Glomerular endothelial cell (primary cell): ENCODE measurements at regions not wholly inside any gene's neighbourhood (a gene's known extent, or its start where the extent isn't known, plus 50 kb on each side); places are given as distances from the start of the nearest gene placed in this dataset.

Experiments used
- DNase-seq: peaks from one replicate; pipeline ENCODE4 v3.0.0-alpha.2; 2011; ENCODE audit warnings: low read depth, low spot score; ENCODE audit errors: extremely low read depth

DNA sequence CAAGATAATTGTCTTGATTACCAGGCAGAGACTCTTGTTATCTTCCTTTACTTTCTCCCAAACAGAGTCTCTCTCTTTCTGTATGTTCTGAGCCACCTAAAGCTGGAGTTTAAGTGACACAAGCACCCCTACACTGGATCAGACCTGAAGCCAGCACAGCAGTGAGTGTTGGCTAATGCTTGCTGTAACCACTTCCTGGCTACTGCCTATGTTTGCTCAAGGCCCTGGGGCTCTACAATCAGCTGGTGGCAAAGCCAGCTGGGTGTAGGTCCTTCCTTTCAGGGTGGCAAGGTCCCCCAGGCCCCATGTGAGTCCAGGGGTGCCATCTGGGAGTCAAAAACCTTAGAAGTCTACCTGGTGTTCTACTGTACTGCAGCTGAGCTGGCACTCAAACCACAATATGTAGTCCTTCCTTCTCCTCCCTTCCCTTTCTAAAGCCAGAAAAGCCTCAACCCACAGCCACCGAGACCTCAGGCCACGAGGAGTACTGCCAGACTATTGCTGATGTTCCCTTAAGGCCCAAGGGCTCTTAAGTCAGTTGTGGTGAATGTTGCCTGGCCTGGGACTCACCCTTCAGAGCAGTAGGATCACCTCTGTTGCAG is 416.3 kb downstream of the ADRA2A start:
- DNase-seq = no peak

DNA sequence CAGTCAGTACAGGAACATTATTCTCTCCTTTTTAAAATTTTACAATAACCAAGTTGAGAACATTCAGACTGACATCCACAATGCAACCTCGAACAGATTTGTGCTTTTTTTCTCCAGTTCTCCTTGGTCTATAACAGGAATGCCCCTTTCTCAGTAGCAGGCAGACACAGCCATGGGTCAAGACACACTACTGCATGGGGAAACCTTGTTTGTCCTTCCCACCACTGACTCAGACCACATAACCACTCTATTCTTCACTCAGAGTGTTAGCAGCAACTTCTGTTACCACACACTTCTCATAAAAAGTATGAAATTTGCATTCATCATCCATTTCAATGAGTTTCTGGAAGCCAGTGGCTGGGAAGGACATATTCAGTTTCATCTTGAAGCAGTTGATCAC is 421.7 kb downstream of the ADRA2A start:
- no peak for DNase-seq

DNA sequence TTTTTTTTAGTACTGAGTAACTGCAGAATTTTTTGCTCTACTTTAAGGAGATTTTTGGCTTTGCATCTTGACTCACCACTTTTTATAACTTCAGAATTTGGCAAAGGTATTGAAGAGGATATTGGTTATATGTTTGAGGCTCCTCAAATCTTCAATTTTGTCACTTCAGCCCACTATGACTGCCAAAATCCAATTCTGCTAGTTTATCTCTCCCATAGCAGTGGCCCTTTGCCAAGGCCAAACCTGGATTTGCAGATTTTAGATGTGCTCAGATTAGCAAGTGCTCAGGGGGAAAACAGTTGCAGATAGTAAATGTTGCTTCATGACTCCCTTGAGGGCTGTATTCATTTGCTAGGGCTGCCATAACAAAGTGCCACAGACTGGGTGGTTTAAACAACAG is 427.5 kb downstream of the ADRA2A start:
- DNase-seq = no peak

DNA sequence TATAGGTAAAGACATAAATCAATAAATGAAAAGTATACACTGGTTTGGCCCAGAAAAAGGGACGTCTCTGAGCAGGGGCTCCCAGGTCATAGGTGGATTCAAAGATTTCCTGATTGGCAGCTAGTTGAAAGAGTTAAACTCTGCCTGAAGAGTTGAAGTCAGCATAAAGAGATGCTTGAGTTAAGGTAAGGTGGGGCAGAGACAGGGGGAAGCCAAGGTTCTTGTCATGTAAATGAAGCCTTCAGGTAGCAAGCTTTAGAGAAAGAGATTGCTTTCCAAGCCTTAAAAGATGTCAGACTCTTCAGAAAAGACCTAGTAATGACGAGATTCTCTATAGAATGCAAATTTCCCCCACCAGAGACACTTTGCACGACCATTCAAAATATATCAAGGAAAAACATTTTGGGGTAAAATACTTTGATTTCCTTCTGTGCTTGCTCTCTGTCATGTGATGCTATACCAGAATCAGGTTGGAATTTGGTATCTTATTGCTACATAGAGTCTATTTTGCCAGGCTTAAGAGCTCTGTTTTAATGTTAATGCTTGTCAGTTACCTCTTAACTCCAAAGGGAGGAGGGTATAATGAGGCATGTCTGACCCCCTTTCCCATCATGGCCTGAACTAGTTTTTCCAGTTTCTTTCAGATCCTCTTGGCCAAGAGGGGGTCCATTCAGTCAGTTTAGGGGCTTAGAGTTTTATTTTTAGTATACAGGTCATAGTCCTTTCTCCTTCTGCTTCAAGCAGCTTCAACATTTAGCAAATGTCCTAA is 429.6 kb downstream of the ADRA2A start:
- DNase-seq = no peak

DNA sequence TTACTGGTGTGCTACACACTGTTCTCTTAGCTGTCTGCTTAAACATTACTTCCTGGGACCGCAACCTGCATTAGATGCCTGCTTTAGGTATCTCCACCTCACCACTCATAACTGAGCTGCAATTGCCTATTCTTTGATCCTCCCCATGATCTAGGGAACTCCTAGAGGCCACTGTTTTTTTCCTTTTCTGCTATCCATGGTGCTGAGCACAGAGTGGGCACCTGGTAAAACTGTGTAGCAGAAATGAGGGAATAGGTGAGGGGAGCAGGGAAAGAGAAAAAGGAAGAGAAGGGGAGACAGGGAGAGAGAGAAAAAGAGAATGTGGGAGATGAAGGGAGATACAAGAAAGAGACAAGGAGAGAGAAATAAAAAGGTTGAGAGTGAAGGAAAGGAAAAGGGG is 434.9 kb downstream of the ADRA2A start:
- DNase-seq = no peak

DNA sequence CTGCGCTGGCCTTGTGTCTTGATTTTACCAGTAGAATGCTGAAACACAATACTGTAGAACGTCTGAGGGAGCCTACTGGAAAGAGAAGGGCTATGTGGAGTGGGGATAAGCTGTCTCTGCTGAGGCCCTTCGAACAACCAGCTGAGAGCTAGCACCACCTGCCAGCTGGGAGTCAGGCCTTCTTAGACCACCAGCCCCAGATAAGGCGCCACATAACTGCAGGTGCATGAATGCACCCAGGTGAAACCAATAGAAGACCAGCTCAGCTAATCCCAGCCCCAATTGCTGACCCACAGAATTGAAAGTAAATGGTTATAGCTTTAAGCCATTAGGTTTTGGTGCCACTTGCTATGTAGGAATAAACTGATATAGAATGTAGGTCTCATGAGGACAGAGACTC is 438.4 kb downstream of the ADRA2A start:
- DNase-seq = no peak

DNA sequence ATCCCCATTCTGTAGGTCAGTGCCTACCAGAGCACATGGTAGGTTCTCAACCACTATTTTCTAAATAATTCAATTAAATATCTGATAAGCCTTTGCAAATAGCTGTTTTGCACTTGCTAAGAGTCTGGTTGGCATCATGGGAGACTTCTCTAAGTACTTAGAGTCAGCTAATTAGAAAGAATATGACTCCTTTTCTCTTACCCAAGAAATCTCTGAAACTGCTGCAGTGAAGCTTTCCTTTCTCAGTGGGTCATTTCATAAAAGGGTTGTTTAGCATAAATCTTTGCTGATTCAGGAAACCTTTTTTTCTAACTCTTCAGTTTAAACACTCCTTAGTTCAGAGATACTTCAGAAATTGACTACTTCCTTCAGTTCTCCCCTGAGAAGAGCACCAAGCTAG is 438.9 kb downstream of the ADRA2A start:
- DNase-seq = no peak

DNA sequence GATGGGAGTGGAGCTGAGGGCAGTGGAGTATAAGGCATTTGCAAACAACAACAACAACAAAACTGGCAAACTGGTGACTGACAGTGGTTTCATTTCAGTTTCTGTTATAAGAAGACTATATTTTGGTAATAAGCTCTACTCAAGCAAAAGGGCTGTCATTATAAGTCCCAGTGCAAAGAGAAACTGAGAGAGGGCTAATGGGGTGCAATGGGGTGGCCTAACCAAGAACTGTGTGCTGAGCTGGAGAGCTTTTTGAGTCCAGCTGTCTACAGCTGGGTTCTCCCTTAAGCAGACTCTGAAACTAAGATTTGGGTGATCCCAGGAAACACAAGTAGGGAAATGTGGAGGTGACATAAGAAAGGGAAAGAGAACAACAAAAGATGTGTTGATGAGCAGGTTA is 439.3 kb downstream of the ADRA2A start:
- DNase-seq = no peak

DNA sequence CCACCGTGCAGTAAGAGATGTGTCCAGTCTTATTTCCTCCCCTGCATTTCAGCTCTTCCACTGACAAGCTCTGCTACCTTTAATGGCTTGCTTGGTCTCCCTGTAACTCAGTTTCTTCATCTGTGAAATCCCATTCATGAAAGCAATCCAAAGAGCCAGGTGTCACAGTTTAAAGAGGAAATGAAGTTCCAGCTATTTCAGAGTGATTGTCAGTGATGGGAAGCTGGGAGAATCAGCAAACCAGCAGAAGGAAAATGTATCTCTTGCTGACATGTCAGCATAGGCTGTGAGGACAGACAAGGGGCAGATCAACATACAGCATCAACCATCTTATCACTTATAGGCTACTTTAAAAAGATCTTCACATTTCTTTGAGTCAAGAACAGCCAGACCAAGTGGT is 445.3 kb downstream of the ADRA2A start:
- no peak for DNase-seq

DNA sequence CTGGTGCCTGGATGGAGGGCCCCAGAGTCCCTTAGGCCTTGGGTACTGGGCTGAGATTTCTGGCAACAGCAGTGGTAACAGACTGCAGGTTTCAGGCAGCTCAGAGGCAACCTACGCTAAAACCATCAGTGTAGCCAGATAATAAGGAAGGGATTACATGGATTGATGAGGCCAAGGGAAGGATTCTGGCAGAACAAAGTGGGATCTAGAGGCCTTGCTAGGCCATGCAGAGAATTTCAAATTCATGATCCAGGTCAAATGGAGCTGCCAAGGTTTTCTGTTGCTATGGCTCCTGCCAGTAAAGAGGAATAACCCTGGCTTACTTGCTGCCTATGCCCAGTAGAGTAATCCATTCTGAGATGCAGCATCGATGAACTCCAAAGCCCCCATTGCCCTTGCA is 445.7 kb downstream of the ADRA2A start:
- DNase-seq = no peak

DNA sequence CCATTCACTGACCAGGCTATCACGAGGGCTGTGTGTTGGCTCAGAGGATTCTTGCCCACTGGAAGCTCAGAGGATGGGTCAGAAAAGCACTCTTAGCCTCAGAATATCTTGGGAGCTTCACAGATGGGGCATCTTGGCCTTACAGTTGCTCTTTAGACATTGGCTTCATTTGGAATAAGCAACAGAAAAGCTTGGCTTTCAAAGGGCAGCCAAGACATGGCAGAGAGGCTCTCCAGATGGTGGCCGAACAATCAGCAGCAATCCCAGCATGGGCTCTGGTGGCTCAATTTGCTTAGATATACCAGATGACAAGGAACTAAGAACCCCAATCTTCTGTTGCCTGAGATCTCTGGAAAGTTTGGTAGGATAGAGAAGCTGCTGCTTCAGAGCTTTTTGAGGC is 446.2 kb downstream of the ADRA2A start:
- DNase-seq = no peak

DNA sequence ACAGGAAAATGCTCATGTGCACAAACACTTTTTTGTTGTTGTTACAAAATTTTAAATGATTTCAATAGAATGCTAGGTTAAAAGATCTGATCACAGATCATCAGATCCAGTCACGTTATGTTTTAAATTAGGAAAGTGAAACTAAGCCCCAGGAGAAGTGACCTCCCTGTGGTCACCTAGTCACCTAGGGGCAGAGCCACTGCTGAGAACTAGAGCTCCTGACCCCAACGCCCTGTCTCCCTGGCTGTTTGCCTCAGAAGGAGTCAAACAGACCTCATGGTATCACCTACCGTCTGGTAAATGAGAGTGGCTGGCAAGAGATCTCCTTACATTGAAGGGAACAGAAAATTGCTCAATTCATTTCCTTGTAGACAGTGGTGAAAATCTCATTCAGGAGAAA is 447.3 kb downstream of the ADRA2A start:
- no peak for DNase-seq

DNA sequence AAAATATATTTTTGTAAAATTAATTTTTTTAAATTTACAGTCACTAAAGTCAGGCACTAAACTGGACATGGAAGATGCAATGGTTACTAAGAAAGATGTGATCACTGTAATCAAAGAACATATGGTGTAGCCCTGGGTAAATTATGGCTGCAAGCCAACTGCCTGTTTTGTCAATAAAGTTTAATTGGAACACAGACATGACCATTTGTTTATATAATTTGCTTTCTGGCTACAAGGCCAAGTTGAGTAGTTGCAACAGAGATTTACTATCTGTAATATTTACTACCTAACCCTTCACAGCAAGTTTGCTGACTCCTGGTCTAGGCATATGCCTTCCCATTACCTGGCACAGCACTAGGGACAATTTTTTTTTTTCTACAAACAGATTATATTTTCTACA is 448.9 kb downstream of the ADRA2A start:
- no peak for DNase-seq

DNA sequence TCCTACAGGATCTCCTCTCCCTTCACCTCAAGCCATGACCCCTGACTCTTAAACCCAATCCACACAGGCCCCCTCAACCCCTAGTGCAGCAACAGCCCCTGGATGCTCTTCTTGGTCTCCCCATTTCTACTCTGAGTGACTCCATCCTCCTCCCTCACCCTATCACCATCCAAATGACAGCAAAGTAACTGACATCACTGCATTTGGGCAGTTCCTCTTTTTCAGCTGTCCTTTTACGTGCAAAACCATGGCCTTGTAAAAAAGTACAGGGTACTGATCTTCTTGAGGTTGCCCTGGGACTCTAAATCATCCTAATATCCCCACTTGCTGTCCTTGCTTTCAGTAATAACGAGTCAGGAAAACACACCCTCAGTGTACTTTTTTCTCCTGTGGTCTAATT is 454.9 kb downstream of the ADRA2A start:
- no peak for DNase-seq

DNA sequence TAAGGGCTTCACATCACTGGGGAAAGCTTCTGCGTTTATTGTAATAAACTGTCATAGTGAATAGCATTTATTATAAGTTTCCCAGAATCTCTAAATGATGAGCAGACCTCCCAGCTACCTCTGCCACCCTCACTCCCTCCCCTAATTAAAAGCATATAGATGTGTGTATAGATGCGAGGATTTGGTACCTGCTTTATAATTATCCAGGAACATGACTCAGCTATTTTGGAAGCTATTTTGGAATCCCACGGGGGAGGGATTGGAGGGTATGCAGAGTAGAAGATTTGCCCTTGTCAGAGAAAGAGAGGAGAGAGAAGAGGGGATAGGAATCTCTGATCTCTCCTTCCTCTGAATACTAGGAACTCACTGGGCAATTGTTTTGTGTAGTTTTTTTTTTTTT is 455.3 kb downstream of the ADRA2A start:
- no peak for DNase-seq

DNA sequence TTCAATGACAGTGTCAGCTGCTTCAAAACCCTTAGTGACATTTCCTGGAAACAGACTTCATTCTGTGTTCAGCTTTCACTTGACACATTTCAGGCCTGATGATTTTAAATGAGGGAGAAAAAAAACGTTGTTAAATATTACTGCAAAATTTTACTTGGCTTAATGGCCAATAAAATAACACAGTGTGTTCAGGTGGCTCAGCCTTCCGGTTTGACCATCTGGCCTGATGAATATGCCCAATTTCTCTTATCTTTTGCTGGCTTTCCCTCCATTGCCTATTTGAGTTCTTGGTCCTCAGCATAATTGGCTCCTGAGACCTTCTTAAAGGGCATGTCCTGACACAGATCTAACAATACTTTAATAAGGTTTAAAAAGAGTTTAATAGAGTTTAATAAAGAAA is 462.4 kb downstream of the ADRA2A start:
- DNase-seq = no peak

DNA sequence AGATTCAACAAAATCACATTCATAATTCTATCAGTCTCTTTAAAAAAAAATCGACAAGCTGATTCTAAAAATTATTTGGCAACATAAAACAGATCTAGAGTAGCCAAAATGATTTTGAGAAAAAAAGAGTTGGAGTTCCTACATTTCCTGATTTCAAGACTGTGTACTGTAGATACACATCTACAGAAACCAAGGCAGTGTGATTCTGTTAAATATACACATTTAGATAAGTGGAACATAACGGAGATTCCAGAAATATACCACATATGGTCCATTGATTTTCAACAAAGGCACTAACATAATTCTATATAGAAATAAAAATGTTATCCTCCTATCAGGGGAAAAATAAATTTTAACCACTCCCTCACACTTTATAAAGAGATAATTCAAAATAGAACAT is 467.0 kb downstream of the ADRA2A start:
- no peak for DNase-seq

DNA sequence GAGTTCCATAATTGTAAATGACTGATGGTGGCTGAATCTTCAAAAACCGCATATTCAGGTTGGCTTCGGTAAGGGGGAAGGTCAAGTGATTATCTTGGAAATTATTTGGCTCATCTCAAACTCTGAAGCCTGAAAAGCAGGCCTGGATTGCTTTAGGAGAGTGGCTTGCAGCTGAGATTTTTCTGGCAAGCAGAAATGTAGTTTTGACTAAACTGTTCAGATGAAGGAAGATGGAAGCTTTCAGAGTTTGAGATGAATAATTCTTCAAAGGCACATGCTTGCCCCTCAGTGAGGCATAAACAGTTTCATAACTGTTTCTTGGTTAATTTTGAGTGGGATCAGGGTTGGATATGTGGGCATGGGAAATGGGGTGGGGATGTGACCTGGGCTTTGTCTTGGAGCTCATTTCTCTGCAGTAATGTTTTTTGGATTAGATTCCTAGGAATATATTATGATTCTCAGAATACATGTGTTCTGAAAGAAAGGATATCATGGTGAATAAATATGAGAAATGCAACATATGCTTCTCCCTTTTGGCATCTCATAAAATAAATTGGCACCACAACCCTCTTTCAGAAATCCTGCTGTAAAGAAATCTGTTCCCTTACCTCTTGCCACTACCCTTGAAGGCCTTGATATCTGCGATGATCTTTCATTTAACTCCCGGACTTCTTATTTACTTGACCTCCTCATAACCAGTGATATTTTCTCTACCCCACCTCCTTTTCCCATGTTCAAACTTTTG is 469.2 kb downstream of the ADRA2A start:
- DNase-seq = no peak

DNA sequence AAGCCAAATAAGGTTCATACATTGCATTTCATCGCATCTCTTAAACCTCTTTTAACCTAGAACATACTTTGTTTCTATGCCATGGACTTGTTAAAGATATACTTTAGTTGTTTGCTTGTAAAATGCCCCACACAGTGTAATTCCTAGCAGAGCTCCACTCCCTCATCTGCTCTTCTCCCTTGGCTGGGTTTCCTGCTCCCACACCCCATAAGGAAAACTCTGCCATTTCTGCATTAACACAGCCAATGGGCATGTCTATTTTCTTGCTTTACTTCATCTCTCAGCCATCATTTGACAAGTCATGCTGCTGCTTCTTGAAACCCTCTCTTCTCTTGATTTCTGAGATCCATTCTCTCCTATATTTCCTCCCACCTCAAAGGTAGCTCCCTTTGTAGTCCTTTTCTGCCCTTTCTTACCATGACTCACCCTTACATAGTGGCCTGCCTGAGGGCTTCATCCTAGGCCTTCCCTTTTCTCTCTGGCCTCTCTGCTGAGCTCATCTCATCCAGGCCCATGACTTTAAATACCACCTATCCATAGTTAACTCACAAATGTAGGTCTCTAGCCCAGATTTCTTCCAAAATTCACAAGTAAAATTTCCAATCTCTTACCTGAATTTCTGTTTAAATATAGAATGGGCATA is 471.4 kb downstream of the ADRA2A start:
- no peak for DNase-seq

DNA sequence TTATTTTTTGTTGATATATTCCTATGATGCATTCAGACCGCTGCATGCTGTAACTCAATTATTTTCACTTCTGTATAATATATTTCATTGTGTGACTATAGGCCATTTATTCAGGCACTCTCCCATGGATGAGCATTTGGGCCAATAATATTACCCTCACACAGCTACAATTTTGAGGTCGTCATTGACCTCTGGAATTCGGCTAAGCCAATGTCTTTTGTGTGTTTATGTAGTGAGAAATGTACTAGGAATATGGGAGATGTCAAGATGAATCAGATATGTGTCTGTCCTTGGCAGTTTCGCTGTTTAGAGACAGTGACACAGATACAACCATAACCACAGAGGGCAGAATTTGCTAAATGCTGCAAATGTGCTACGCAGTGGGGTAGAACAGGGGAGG is 474.2 kb downstream of the ADRA2A start:
- DNase-seq = no peak

DNA sequence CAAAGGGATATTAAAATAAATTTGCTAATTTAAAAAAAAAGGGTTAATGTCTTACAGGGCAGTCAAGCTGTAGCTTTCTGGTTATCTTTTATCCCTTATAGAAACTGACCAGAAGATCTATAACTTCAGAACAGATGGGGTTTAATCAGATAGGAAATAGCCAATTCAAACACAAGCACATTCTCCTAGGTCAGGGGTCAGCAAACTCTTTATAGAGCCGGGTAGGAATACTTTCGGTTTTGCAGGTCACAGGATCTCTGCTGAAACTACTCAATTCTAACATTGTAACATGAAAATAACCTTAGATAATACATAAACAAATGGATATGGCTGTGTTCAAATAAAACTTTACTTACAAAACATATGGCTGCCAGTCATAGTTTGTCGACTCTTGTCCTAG is 479.8 kb downstream of the ADRA2A start:
- no peak for DNase-seq

DNA sequence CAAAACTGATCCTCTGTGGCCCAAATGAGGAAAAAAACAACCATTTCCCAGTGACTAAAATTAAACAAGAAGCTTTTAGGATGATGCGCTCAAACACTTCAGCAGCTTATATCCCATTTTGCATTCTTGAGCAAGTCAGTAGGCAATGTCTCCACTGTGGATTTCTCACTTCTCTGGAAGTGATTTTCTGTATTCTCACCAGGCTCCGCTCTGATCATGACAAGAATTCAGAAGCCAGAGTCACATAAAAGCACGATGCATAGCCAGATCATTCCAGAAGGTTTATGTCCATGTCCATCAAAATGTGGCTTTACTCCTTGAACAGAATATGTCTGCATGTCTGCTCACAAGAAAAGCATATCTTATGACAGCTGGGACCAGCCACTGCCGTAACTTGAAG is 481.4 kb downstream of the ADRA2A start:
- no peak for DNase-seq
